HEK293 (cell line): ENCODE measurements at regions not wholly inside any gene's neighbourhood (a gene's known extent, or its start where the extent isn't known, plus 50 kb on each side); places are given as distances from the start of the nearest gene placed in this dataset.

Experiments used
- CTCF ChIA-PET: fragments of 350-600 bp; formaldehyde crosslinking; extraction: SDS; loops from one replicate; lab custom pipeline; 2021; ENCODE audit warnings: antibody characterized with exemption; lab: Yijun Ruan, JAX
- POLR2A ChIA-PET: fragments of 300-600 bp; formaldehyde crosslinking; extraction: SDS; loops from one replicate; lab custom pipeline; 2020; ENCODE audit warnings: antibody characterized with exemption, inconsistent platforms; lab: Yijun Ruan, JAX
- H3K27ac ChIP-seq: fragments of 200-500 bp; sonication (Bioruptor generic); 2 replicates; pipeline ENCODE4 v1.5.1; 2014; ENCODE audit warnings: low read depth, low read length, control low read depth, inconsistent platforms; ENCODE audit errors: extremely low read depth
- H3K36me3 ChIP-seq, 2 experiments: fragments of 200-500 bp in 1 of 2; sonication (Bioruptor generic) in 1 of 2; 1 replicate in 1 of 2; 2 replicates in 1 of 2; pipeline ENCODE4 v1.5.1; 2014 to 2017; ENCODE audit warnings: inconsistent platforms in 2 of 2, low read length in 2 of 2; ENCODE audit not compliant: control insufficient read depth in 2 of 2, insufficient read depth in 1 of 2
- H3K4me1 ChIP-seq: fragments of 200-500 bp; sonication (Bioruptor generic); 2 replicates; pipeline ENCODE4 v1.5.1; 2014; ENCODE audit warnings: mild to moderate bottlenecking, low read length, inconsistent platforms; ENCODE audit not compliant: control insufficient read depth, insufficient read depth
- H3K4me3 ChIP-seq: 2 replicates; pipeline ENCODE4 v1.5.1; 2011; ENCODE audit warnings: low read depth, mild to moderate bottlenecking, control low read depth, low read length, moderate library complexity
- H3K9me3 ChIP-seq: fragments of 200-500 bp; sonication (Bioruptor generic); 2 replicates; pipeline ENCODE4 v1.5.1; 2014; ENCODE audit warnings: low read depth, low read length, inconsistent platforms; ENCODE audit not compliant: control insufficient read depth, insufficient read depth
- GLI2 ChIP-seq: fragments of 450-650 bp; formaldehyde crosslinking; IDR thresholded peaks from 2 replicates; pipeline ENCODE4; 2017; ENCODE audit warnings: missing biosample characterization, missing genetic modification characterization, low read depth, borderline replicate concordance
- GLIS1 ChIP-seq: fragments of 450-650 bp; formaldehyde crosslinking; IDR thresholded peaks from 2 replicates; pipeline ENCODE4 v1.5.1; 2016; ENCODE audit warnings: missing biosample characterization, missing genetic modification characterization
- HOXA7 ChIP-seq: sonication (generic); formaldehyde crosslinking; IDR thresholded peaks from 2 replicates; pipeline ENCODE4 v1.8.1; 2022; ENCODE audit warnings: missing genetic modification reagents, borderline replicate concordance
- HOXD13 ChIP-seq: sonication (generic); formaldehyde crosslinking; IDR thresholded peaks from 2 replicates; pipeline ENCODE4 v1.8.0; 2022; ENCODE audit warnings: missing genetic modification reagents, borderline replicate concordance
- MYNN ChIP-seq: fragments of 450-650 bp; formaldehyde crosslinking; IDR thresholded peaks from 2 replicates; pipeline ENCODE4 v1.5.1; 2016; ENCODE audit warnings: missing biosample characterization, missing genetic modification characterization, borderline replicate concordance
- ZBTB20 ChIP-seq: fragments of 450-650 bp; formaldehyde crosslinking; IDR thresholded peaks from 2 replicates; pipeline ENCODE4 v1.5.1; 2016; ENCODE audit warnings: missing biosample characterization, missing genetic modification characterization
- ZBTB7A ChIP-seq: fragments of 450-650 bp; formaldehyde crosslinking; IDR thresholded peaks from 2 replicates; pipeline ENCODE4 v1.5.1; 2016; ENCODE audit warnings: low read depth, missing biosample characterization, missing genetic modification characterization
- ZFHX2 ChIP-seq: fragments of 450-650 bp; formaldehyde crosslinking; conservative IDR thresholded peaks from 2 replicates; pipeline ENCODE4 v1.5.1; 2016; ENCODE audit warnings: missing biosample characterization, missing genetic modification characterization
- ZFP3 ChIP-seq: fragments of 450-650 bp; formaldehyde crosslinking; IDR thresholded peaks from 2 replicates; pipeline ENCODE4 v1.5.1; 2016; ENCODE audit warnings: low read depth, missing biosample characterization, missing genetic modification characterization
- ZFP69B ChIP-seq: fragments of 450-650 bp; formaldehyde crosslinking; IDR thresholded peaks from 2 replicates; pipeline ENCODE4 v1.5.1; 2016; ENCODE audit warnings: missing biosample characterization, missing genetic modification characterization
- ZNF169 ChIP-seq: fragments of 450-650 bp; formaldehyde crosslinking; IDR thresholded peaks from 2 replicates; pipeline ENCODE4 v1.5.1; 2016; ENCODE audit warnings: missing biosample characterization, missing genetic modification characterization
- ZNF175 ChIP-seq: fragments of 450-650 bp; formaldehyde crosslinking; IDR thresholded peaks from 2 replicates; pipeline ENCODE4 v1.5.1; 2016; ENCODE audit warnings: missing biosample characterization, missing genetic modification characterization
- ZNF184 ChIP-seq: fragments of 450-650 bp; IDR thresholded peaks from 2 replicates; pipeline ENCODE4 v1.5.1; 2018; ENCODE audit warnings: missing biosample characterization, mild to moderate bottlenecking, missing genetic modification characterization
- ZNF223 ChIP-seq: fragments of 450-650 bp; formaldehyde crosslinking; IDR thresholded peaks from 2 replicates; pipeline ENCODE4 v1.5.1; 2016; ENCODE audit warnings: missing biosample characterization, missing genetic modification characterization
- ZNF248 ChIP-seq: fragments of 450-650 bp; formaldehyde crosslinking; IDR thresholded peaks from 2 replicates; pipeline ENCODE4 v1.5.1; 2017; ENCODE audit warnings: missing biosample characterization, missing genetic modification characterization
- ZNF335 ChIP-seq: fragments of 450-650 bp; formaldehyde crosslinking; conservative IDR thresholded peaks from 2 replicates; pipeline ENCODE4 v1.5.1; 2016; ENCODE audit warnings: missing biosample characterization, missing genetic modification characterization
- ZNF366 ChIP-seq: fragments of 450-650 bp; formaldehyde crosslinking; conservative IDR thresholded peaks from 2 replicates; pipeline ENCODE4 v1.5.1; 2016; ENCODE audit warnings: missing biosample characterization, missing genetic modification characterization
- ZNF394 ChIP-seq: fragments of 450-650 bp; formaldehyde crosslinking; IDR thresholded peaks from 2 replicates; pipeline ENCODE4 v1.5.1; 2016; ENCODE audit warnings: missing biosample characterization, missing genetic modification characterization, mild to moderate bottlenecking, moderate library complexity, borderline replicate concordance
- ZNF473 ChIP-seq: fragments of 450-650 bp; formaldehyde crosslinking; IDR thresholded peaks from 2 replicates; pipeline ENCODE4 v1.5.1; 2017; ENCODE audit warnings: missing biosample characterization, missing genetic modification characterization
- ZNF585B ChIP-seq: fragments of 450-650 bp; formaldehyde crosslinking; IDR thresholded peaks from 2 replicates; pipeline ENCODE4 v1.5.1; 2016; ENCODE audit warnings: missing biosample characterization, missing genetic modification characterization
- ZNF621 ChIP-seq: fragments of 450-650 bp; formaldehyde crosslinking; IDR thresholded peaks from 2 replicates; pipeline ENCODE4 v1.5.1; 2017; ENCODE audit warnings: missing biosample characterization, missing genetic modification characterization
- ZNF623 ChIP-seq: fragments of 450-650 bp; formaldehyde crosslinking; IDR thresholded peaks from 2 replicates; pipeline ENCODE4 v1.5.1; 2016; ENCODE audit warnings: missing biosample characterization, missing genetic modification characterization
- ZNF768 ChIP-seq: fragments of 450-650 bp; formaldehyde crosslinking; IDR thresholded peaks from 2 replicates; pipeline ENCODE4 v1.5.1; 2018; ENCODE audit warnings: missing biosample characterization, mild to moderate bottlenecking, missing genetic modification characterization
- ZNF776 ChIP-seq: fragments of 450-650 bp; formaldehyde crosslinking; IDR thresholded peaks from 2 replicates; pipeline ENCODE4 v1.5.0; 2017; ENCODE audit warnings: missing biosample characterization, missing genetic modification characterization, borderline replicate concordance
- ZNF830 ChIP-seq: fragments of 450-650 bp; IDR thresholded peaks from 2 replicates; pipeline ENCODE4 v1.5.0; 2018; ENCODE audit warnings: missing biosample characterization, missing genetic modification characterization, low read depth, mild to moderate bottlenecking, moderate library complexity
- ZNF837 ChIP-seq: fragments of 450-650 bp; formaldehyde crosslinking; IDR thresholded peaks from 2 replicates; pipeline ENCODE4 v1.5.1; 2016; ENCODE audit warnings: missing biosample characterization, missing genetic modification characterization
- ZXDB ChIP-seq: fragments of 450-650 bp; formaldehyde crosslinking; IDR thresholded peaks from 2 replicates; pipeline ENCODE4 v1.5.1; 2016; ENCODE audit warnings: missing biosample characterization, missing genetic modification characterization
- TF ChIP-seq, protein P1 (sequence below): fragments of 450-650 bp; formaldehyde crosslinking; IDR thresholded peaks from 2 replicates; pipeline ENCODE4 v1.5.1; 2016; ENCODE audit warnings: missing biosample characterization, missing genetic modification characterization
- TF ChIP-seq, protein P2 (sequence below): fragments of 450-650 bp; formaldehyde crosslinking; IDR thresholded peaks from 2 replicates; pipeline ENCODE4 v1.5.1; 2016; ENCODE audit warnings: missing biosample characterization, missing genetic modification characterization, low read depth
- TF ChIP-seq, protein P3 (sequence below): fragments of 450-650 bp; formaldehyde crosslinking; IDR thresholded peaks from 2 replicates; pipeline ENCODE4 v1.5.1; 2017; ENCODE audit warnings: missing biosample characterization, missing genetic modification characterization

DNA sequence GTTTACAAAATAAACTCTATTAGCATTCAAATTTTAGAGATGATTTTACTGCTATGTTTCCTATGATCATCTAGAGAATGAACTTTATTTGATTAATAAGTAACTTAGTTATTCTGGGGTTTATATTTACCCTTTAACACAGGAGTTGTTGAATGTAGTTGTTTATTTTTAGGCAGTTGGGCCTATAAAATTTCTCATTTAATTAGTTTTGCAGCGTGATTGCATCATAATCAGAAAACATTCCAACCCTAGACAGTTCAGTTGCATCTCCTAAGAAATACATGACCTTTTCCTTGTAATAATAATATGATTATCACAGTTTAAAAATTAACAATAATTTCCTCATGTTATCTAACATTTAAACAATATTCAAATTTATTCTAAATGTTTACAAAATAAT, 224.7 kb upstream of the CDH7 start:
- POLR2A ChIA-PET, result no interaction called here
- no peaks in the 10 kb centered on the region for H3K9me3 ChIP-seq
- CTCF ChIA-PET, result no interaction called here
- no peak overlapping the region for H3K27ac ChIP-seq
- H3K36me3 ChIP-seq, result no peaks in the 10 kb centered on the region
- no peak overlapping the region for H3K4me3 ChIP-seq
- H3K4me1 ChIP-seq, result peaks cover 3% of the 10 kb centered on the region; the same call in 1 of the 2 replicates
- TF ChIP-seq ZNF169 (no peak), HOXA7 (CRISPR knock-in tag) (no peak), ZNF621 (tag by site-specific recombination) (no peak), ZBTB7A (tag by site-specific recombination) (no peak), HOXD13 (no peak), ZNF585B (tag by site-specific recombination) (no peak), ZNF473 (tag by site-specific recombination) (no peak), ZNF623 (tag by site-specific recombination) (no peak), ZNF776 (no peak), ZFP69B (no peak), ZFHX2 (tag by site-specific recombination) (no peak)
- TF ChIP-seq, protein P1, sequence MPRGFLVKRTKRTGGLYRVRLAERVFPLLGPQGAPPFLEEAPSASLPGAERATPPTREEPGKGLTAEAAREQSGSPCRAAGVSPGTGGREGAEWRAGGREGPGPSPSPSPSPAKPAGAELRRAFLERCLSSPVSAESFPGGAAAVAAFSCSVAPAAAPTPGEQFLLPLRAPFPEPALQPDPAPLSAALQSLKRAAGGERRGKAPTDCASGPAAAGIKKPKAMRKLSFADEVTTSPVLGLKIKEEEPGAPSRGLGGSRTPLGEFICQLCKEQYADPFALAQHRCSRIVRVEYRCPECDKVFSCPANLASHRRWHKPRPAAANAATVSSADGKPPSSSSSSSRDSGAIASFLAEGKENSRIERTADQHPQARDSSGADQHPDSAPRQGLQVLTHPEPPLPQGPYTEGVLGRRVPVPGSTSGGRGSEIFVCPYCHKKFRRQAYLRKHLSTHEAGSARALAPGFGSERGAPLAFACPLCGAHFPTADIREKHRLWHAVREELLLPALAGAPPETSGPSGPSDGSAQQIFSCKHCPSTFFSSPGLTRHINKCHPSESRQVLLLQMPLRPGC, result no peak
- TF ChIP-seq, protein P2, sequence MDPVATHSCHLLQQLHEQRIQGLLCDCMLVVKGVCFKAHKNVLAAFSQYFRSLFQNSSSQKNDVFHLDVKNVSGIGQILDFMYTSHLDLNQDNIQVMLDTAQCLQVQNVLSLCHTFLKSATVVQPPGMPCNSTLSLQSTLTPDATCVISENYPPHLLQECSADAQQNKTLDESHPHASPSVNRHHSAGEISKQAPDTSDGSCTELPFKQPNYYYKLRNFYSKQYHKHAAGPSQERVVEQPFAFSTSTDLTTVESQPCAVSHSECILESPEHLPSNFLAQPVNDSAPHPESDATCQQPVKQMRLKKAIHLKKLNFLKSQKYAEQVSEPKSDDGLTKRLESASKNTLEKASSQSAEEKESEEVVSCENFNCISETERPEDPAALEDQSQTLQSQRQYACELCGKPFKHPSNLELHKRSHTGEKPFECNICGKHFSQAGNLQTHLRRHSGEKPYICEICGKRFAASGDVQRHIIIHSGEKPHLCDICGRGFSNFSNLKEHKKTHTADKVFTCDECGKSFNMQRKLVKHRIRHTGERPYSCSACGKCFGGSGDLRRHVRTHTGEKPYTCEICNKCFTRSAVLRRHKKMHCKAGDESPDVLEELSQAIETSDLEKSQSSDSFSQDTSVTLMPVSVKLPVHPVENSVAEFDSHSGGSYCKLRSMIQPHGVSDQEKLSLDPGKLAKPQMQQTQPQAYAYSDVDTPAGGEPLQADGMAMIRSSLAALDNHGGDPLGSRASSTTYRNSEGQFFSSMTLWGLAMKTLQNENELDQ (tag by site-specific recombination), result no peak

DNA sequence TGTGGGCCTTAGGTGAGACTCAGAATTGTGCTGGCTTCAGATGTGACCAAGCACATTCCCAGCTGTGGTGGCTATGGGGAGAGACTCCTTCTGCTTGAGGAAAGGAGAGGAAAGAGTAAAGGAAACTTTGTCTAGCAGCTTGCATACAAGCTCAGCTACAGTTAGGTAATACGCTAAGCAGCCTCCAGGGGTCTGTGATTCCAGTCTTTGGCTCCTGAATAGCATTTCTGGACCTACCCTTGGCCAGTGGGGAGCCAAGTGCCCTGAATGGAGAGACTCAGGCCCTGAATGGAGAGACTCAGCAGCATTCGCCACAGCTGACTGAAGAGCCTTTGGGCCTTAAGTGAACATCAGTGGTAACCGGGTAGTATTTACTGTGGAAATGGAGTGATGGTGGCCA, 227.4 kb upstream of the CDH7 start:
- Histone ChIP-seq H3K4me3 (no peak overlapping the region), H3K4me1 (peaks cover 3% of the 10 kb centered on the region; the same call in 1 of the 2 replicates), H3K27ac (no peak overlapping the region), H3K9me3 (no peaks in the 10 kb centered on the region), H3K36me3 (no peaks in the 10 kb centered on the region)
- ChIA-PET CTCF (no interaction called here), POLR2A (no interaction called here)
- TF ChIP-seq ZNF335 (tag by site-specific recombination) (no peak), ZNF830 (tag by site-specific recombination) (no peak), ZNF184 (tag by site-specific recombination) (no peak), ZNF837 (tag by site-specific recombination) (no peak), ZNF366 (tag by site-specific recombination) (no peak), ZNF394 (no peak), GLIS1 (tag by site-specific recombination) (no peak), ZNF768 (no peak), ZFP3 (tag by site-specific recombination) (no peak), MYNN (tag by site-specific recombination) (no peak), ZNF223 (tag by site-specific recombination) (no peak), ZNF175 (tag by site-specific recombination) (no peak), ZNF248 (tag by site-specific recombination) (no peak), ZBTB20 (tag by site-specific recombination) (no peak), GLI2 (tag by site-specific recombination) (no peak), ZFP69B (no peak), ZXDB (tag by site-specific recombination) (no peak)
- TF ChIP-seq, protein P1, result no peak
- TF ChIP-seq, protein P3, sequence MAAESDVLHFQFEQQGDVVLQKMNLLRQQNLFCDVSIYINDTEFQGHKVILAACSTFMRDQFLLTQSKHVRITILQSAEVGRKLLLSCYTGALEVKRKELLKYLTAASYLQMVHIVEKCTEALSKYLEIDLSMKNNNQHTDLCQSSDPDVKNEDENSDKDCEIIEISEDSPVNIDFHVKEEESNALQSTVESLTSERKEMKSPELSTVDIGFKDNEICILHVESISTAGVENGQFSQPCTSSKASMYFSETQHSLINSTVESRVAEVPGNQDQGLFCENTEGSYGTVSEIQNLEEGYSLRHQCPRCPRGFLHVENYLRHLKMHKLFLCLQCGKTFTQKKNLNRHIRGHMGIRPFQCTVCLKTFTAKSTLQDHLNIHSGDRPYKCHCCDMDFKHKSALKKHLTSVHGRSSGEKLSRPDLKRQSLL (tag by site-specific recombination), result no peak
